Caco-2 (cell line): ENCODE measurements at regions not wholly inside any gene's neighbourhood (a gene's known extent, or its start where the extent isn't known, plus 50 kb on each side); places are given as distances from the start of the nearest gene placed in this dataset.

ENCODE experiments used
- BruUV-seq: library from RNA; stranded (reverse); fragments of 400-500 nt; replicated peaks from 2 replicates; lab custom pipeline; 2021; lab: Mats Ljungman, UMichigan
- CTCF ChIA-PET: fragments of 300-600 bp; sonication (Branson Sonifier 250); formaldehyde crosslinking; loops from one replicate; lab custom pipeline; 2022; ENCODE audit warnings: antibody characterized with exemption; lab: Charles Lee
- POLR2A ChIA-PET: fragments of 300-600 bp; sonication (Branson Sonifier 250); formaldehyde crosslinking; loops from one replicate; lab custom pipeline; 2022; ENCODE audit warnings: antibody characterized with exemption; lab: Charles Lee
- DNase-seq, 2 experiments: peaks; one replicate each; pipeline versions ENCODE4 v3.0.0 to v3.0.0-alpha.2; 2020 to 2022
- H3K27me3 ChIP-seq: replicated peaks from 2 replicates; pipeline ENCODE4 v1.6.0; 2011; ENCODE audit warnings: low read length; ENCODE audit not compliant: control insufficient read depth, insufficient read depth
- H3K36me3 ChIP-seq: 2 replicates; pipeline ENCODE4 v1.5.1; 2011; ENCODE audit warnings: low read length; ENCODE audit not compliant: control insufficient read depth, insufficient read depth
- H3K4me1 ChIP-seq: fragments of 250-450 bp; sonication (Bioruptor Pico); 2 replicates; pipeline ENCODE4 v1.5.1; 2020; ENCODE audit warnings: mild to moderate bottlenecking
- H3K4me3 ChIP-seq: 2 replicates; pipeline ENCODE4 v1.5.1; 2011; ENCODE audit warnings: low read depth, mild to moderate bottlenecking, control low read depth, low read length
- H3K9me3 ChIP-seq: fragments of 250-450 bp; sonication (Bioruptor Pico); 2 replicates; pipeline ENCODE4 v1.5.1; 2020; ENCODE audit warnings: mild to moderate bottlenecking, moderate library complexity
- H3K27ac Mint-ChIP-seq: one replicate; pipeline ENCODE4 v1.8.0; 2022; ENCODE audit warnings: mixed read lengths; ENCODE audit not compliant: unreplicated experiment
- H3K27me3 Mint-ChIP-seq: one replicate; pipeline ENCODE4 v1.8.0; 2022; ENCODE audit warnings: mixed read lengths; ENCODE audit not compliant: insufficient read depth, unreplicated experiment
- H3K36me3 Mint-ChIP-seq: one replicate; pipeline ENCODE4 v1.8.0; 2022; ENCODE audit warnings: mild to moderate bottlenecking, mixed read lengths; ENCODE audit not compliant: insufficient read depth, unreplicated experiment
- H3K4me1 Mint-ChIP-seq: one replicate; pipeline ENCODE4 v1.8.0; 2022; ENCODE audit warnings: low read depth, mixed read lengths; ENCODE audit not compliant: unreplicated experiment
- H3K4me3 Mint-ChIP-seq: one replicate; pipeline ENCODE4 v1.8.0; 2022; ENCODE audit warnings: mild to moderate bottlenecking, moderate library complexity, mixed read lengths; ENCODE audit not compliant: unreplicated experiment
- H3K9me3 Mint-ChIP-seq: one replicate; pipeline ENCODE4 v1.8.0; 2022; ENCODE audit warnings: mixed read lengths; ENCODE audit not compliant: unreplicated experiment
- intact Hi-C: fragments of 100-400 bp; cut with micrococcal nuclease; formaldehyde crosslinking; loops from one replicate; pipeline ENCODE4 v1.10.0; 2022; ENCODE audit not compliant: unreplicated experiment
- TF ChIP-seq, protein P1 (sequence below), 2 experiments: fragments of 200-600 bp in 1 of 2; IDR thresholded peaks; 1 replicate in 1 of 2; 2 replicates in 1 of 2; pipeline versions ENCODE4 v1.5.1 to v1.8.0; 2011 to 2022; ENCODE audit warnings: antibody characterized with exemption in 1 of 2, control low read depth in 1 of 2, inconsistent platforms in 1 of 2, low read depth in 1 of 2, low read length in 1 of 2, mild to moderate bottlenecking in 1 of 2, moderate library complexity in 1 of 2; ENCODE audit not compliant: insufficient read depth in 1 of 2, severe bottlenecking in 1 of 2, unreplicated experiment in 1 of 2

DNA sequence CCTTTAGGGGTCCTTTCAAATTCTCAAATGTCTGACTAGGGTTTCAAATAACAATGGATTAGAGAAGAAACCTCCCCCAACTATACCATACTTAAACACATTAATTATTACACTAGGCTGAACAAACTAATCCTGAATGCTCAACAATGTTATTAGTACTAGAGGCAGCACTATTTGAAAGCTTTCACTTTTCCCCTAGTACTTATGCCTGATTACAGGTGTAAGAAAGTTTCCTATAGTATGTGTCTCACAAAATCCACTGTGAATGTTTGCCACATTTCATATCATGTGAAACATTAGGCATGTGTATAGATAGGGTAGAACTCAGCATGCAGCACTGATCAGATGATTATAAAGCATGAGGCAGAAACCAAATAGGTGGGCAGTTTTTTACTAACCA is 336.2 kb downstream of the ZNF674 start:
- no peaks in the 10 kb centered on the region for H3K36me3 ChIP-seq
- Mint-ChIP-seq H3K27me3 (no peaks in the 10 kb centered on the region), H3K9me3 (no peaks in the 10 kb centered on the region), H3K27ac (no peak overlapping the region), H3K4me1 (peaks cover 14% of the 10 kb centered on the region), H3K4me3 (no peak overlapping the region), H3K36me3 (no peaks in the 10 kb centered on the region)
- BruUV-seq = no TSS peak
- H3K4me3 ChIP-seq = no peak overlapping the region
- H3K9me3 ChIP-seq = no peaks in the 10 kb centered on the region
- ChIA-PET POLR2A (no interaction called here), CTCF (no interaction called here)
- intact Hi-C loops = no loop called here
- H3K4me1 ChIP-seq = peaks cover 33% of the 10 kb centered on the region
- DNase-seq = no peak
- TF ChIP-seq, protein P1, sequence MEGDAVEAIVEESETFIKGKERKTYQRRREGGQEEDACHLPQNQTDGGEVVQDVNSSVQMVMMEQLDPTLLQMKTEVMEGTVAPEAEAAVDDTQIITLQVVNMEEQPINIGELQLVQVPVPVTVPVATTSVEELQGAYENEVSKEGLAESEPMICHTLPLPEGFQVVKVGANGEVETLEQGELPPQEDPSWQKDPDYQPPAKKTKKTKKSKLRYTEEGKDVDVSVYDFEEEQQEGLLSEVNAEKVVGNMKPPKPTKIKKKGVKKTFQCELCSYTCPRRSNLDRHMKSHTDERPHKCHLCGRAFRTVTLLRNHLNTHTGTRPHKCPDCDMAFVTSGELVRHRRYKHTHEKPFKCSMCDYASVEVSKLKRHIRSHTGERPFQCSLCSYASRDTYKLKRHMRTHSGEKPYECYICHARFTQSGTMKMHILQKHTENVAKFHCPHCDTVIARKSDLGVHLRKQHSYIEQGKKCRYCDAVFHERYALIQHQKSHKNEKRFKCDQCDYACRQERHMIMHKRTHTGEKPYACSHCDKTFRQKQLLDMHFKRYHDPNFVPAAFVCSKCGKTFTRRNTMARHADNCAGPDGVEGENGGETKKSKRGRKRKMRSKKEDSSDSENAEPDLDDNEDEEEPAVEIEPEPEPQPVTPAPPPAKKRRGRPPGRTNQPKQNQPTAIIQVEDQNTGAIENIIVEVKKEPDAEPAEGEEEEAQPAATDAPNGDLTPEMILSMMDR (IDR thresholded peaks at IDR 0.05; ENCODE audit: insufficient read depth in 1 of 2, low read depth in 1 of 2, low read length in 1 of 2, severe bottlenecking in 1 of 2, unreplicated experiment in 1 of 2) = no peak
- no peaks in the 10 kb centered on the region for H3K27me3 ChIP-seq

DNA sequence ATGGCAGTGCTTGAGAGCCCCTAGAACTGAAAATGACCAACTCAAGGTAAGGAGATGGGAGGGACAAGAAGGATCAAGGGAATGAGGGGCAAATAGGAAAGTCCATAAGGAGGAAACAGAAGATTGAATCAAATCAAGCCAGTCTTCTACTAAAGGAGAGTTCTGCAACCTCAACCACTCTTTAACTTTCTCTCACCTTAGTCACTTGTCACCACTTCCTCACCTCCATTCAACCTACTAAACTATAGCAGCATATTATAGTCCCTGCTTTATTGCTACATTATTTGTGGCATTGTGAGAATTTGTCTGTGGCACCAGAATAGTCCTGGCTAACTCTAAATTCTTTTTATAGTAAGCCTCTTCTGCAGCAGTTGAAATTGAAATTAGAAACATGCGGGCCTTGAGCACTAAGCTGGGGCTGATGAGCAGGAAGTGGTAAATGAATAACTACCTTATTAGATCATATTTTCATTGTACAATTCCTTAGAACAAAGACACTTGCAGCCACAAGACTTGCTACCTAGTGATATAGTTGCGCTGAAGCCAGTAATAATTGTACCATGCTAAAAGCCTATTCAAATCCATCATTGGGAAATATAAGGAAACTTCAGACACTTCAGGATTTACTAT is 336.9 kb downstream of the ZNF674 start:
- ChIA-PET POLR2A (no interaction called here), CTCF (no interaction called here)
- no peak overlapping the region for H3K27ac Mint-ChIP-seq
- H3K4me1 ChIP-seq = peaks cover 33% of the 10 kb centered on the region
- no peaks in the 10 kb centered on the region for H3K27me3 Mint-ChIP-seq
- H3K27me3 ChIP-seq = no peaks in the 10 kb centered on the region
- no TSS peak for BruUV-seq
- H3K4me3 ChIP-seq = no peak overlapping the region
- TF ChIP-seq, protein P1 (IDR thresholded peaks at IDR 0.05; ENCODE audit: insufficient read depth in 1 of 2, low read depth in 1 of 2, low read length in 1 of 2, severe bottlenecking in 1 of 2, unreplicated experiment in 1 of 2) = no peak
- no peak overlapping the region for H3K4me3 Mint-ChIP-seq
- no peaks in the 10 kb centered on the region for H3K9me3 Mint-ChIP-seq
- intact Hi-C loops = no loop called here
- DNase-seq = no peak
- H3K36me3 Mint-ChIP-seq = no peaks in the 10 kb centered on the region
- peaks cover 14% of the 10 kb centered on the region for H3K4me1 Mint-ChIP-seq
- H3K9me3 ChIP-seq = no peaks in the 10 kb centered on the region
- H3K36me3 ChIP-seq = no peaks in the 10 kb centered on the region; the same call in 1 of the 2 replicates

DNA sequence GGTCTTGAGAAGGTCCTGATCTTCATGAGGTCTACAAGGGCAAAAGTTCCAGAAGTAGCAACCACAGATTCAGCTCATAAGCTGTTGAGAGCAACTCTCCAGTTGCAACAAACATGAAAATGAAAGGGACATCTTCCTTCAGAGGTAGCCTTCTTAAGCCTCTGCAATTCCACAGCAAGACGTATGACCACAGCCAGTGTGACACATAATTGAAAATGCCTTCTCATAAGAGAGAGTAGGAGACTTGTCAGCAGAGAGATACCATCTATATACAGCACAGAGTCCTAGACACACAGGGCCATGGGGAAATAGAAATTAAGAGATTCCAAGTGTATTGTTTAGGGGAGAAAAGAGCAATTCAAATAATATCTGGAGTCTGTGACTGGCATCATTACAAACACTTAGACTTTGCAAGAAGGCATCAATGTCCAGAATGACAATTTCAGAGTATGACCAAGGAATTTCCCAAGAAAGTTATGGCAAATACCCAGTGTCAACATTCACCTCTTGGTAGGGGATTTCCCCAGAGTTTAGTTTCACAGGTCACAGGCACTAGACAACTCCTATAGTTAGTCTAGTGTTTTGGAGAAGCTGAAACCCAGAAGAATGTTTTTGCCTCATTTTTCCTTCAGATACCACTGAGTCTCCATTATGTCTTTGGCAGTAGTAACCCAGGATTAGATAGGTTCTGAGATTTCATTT is 340.3 kb downstream of the ZNF674 start:
- H3K4me1 Mint-ChIP-seq = peaks cover 10% of the 10 kb centered on the region

More for the DNA sequence above, 340.3 kb downstream of the ZNF674 start:
- no peaks in the 10 kb centered on the region for H3K27me3 Mint-ChIP-seq
- TF ChIP-seq, protein P1 (IDR thresholded peaks at IDR 0.05; ENCODE audit: insufficient read depth in 1 of 2, low read depth in 1 of 2, low read length in 1 of 2, severe bottlenecking in 1 of 2, unreplicated experiment in 1 of 2) = no peak
- DNase-seq = no peak
- no peaks in the 10 kb centered on the region for H3K9me3 Mint-ChIP-seq
- H3K4me3 ChIP-seq = no peak overlapping the region
- no peak overlapping the region for H3K4me3 Mint-ChIP-seq
- BruUV-seq = no TSS peak
- no peaks in the 10 kb centered on the region for H3K9me3 ChIP-seq
- intact Hi-C loops = no loop called here
- ChIA-PET CTCF (no interaction called here), POLR2A (no interaction called here)
- no peaks in the 10 kb centered on the region; the same call in 1 of the 2 replicates for H3K36me3 ChIP-seq
- H3K27me3 ChIP-seq = no peaks in the 10 kb centered on the region
- no peak overlapping the region for H3K27ac Mint-ChIP-seq
- H3K36me3 Mint-ChIP-seq = no peaks in the 10 kb centered on the region
- H3K4me1 ChIP-seq = peaks cover 28% of the 10 kb centered on the region
